ENCODE measurements at regions not wholly inside any gene's neighbourhood (a gene's known extent, or its start where the extent isn't known, plus 50 kb on each side); places are given as distances from the start of the nearest gene placed in this dataset.

DNA sequence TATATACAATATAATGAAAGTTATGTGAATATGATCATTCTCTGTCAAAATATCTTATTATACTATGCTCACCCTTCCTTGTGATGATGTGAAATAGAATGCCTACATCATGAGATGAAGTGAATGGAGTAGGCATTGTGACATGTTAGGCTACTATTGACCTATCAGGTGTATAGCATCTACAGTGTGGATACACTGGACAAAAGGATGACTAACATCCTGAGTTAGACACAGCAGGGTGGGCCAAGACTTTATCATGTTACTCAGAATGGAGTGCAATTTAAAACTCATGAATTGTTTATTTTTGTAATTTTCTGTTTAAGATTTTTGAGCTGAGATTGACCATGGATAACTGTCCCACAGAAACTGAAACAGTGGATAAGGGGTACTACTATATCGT is 53.4 kb upstream of the NAV3 start:
- no peak for DNase-seq (ENCODE audit: low read depth in 2 of 2)

DNA sequence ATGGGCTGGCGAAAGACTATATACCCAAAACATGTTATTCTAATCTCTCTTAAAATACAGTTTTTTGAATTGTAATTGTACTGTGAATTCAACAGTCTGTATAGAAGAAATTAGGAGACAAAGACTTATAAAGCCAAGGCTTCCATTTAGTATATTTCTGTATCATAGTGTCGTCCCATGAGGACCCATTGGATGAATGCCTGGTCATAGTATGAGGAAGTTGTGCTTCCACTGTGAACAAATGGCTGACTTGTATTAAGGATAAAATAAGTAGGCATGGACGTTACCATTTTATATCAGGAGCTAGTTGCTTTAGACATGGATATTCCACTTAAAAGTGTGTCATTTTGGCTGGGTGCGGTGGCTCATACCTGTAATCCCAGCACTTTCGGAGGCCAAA is 55.9 kb upstream of the NAV3 start:
- DNase-seq (ENCODE audit: low read depth in 2 of 2) = no peak

DNA sequence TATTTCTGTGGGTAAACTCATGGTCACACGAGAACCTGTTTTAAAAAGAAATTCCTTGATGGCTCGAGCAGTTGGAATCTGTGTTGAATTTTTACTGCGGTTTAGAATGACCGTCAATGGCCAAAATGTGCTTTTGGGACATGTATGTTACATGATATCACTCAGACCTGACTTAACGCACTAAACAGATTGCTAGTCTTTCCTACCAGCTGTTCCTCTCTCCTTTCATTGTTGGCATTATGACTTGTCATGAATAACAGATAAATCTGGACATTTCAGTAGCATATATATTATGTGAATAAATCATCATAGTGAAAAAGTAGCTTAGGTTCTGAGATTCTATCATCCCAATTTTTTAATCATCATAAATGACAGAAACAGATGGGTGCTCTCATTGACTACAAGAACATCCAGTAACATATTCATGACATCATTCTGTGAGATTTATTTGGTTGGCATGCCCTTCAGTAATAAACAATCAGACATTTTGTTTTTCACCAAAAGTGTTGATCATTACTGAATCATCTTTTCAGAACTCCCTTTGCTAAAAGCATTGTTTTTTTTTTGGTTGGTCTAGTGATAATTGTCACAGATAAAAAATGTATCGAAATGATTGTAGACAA is 57.9 kb upstream of the NAV3 start:
- no peak for DNase-seq (ENCODE audit: low read depth in 2 of 2)

DNA sequence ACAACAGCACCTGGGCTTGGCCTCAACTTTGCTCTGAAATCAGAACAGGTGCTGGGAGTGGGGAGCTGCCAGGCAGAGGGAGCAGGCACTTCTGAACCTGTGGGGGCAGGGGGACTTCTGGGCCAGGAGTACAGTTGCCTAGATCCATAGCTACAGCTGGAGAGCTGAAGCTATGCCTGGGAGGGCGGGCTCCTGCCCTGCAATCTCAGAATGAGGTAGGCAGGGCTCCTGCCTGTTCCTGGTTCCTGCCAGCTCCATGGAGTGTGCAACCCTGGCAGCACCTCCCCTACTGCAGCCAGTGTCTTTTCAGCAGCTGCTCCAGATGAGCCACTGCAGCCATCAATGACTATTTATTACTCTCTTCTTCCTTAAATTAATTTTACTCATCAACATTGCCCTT is 62.1 kb upstream of the NAV3 start:
- no peak for DNase-seq (ENCODE audit: low read depth in 2 of 2)

DNA sequence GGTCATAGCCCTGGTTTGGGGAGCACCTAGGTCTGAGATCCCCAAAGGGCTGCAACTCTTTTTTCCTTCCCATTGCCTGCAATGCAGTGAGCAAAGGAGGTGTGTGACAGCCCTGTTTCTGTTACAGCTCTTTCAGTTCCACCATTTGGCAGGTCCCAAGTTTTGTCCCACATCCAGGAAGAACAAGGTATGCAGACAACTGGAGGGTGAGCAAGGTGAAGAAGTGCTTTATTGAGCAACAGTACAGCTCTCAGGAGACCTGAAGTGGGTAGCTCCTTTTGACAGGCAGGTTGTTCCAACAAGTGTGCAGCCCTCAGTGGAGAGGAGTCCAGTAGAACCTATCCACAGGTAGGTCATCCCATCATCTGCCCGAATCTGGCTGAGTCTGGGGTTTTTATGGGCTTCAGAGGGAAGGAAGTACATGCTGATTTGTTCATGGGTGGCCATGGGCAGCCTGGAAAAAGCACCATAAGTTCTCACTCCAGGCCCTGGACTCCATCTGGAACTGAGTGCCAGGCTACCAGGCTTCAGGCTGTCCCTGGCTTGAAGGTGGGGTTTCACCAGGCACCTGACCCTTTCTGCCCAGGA is 62.8 kb upstream of the NAV3 start:
- no peak for DNase-seq (ENCODE audit: low read depth in 2 of 2)

DNA sequence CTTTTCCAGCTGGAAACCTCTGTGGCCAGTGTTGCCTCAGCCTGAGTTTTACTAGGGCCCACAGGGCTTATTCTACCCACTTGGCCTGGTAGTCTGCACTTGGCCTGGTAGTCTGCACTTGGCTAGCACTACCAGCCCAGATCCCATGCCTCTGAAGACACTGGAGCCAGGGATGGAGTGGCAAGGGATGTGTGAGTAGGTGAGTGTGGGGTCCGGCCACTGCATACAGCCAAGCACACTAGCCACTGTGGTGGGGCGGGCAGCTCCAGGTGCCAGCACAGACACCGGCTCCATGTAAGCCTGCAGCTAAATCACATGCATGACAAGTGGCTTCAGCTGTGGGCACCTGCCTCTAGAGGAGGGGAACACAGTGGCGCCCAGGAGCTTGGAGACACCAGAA is 63.4 kb upstream of the NAV3 start:
- no peak for DNase-seq (ENCODE audit: low read depth in 2 of 2)

DNA sequence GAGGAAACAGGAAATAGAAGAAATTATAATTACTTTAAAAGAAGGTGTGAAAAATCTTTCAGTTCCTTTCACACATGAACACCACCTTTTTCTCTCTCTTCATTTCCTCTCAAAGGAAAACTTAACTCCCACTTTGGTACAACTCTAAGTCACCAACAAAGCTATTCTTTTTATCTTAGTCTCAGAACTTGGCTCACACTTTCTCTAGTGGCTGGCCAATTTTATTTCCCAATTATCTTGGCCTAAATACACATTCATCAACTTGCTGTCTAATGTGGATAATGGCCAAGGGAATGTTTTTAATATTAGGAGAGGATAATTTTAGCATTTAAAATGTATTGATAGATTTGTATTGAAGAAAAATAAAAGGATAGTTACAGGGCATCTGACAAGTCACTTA is 64.5 kb upstream of the NAV3 start:
- DNase-seq (ENCODE audit: low read depth in 2 of 2) = no peak

DNA sequence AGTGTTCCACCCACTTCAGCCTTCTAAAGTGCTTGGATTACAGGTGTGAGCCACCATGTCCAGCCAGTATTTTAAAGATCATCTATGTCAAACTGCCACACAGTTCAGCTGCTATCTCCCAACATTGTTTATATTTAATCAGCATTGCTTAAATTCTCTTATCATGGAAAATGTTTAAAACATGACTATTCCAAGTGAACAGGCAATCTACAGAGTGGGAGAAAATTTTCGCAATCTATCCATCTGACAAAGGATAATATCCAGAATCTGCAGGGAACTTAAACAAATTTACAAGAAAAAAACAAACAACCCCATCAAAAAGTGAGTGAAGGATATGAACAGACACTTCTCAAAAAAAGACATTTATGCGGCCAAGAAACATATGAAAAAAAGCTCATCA is 69.4 kb upstream of the NAV3 start:
- DNase-seq (ENCODE audit: low read depth in 2 of 2) = no peak

DNA sequence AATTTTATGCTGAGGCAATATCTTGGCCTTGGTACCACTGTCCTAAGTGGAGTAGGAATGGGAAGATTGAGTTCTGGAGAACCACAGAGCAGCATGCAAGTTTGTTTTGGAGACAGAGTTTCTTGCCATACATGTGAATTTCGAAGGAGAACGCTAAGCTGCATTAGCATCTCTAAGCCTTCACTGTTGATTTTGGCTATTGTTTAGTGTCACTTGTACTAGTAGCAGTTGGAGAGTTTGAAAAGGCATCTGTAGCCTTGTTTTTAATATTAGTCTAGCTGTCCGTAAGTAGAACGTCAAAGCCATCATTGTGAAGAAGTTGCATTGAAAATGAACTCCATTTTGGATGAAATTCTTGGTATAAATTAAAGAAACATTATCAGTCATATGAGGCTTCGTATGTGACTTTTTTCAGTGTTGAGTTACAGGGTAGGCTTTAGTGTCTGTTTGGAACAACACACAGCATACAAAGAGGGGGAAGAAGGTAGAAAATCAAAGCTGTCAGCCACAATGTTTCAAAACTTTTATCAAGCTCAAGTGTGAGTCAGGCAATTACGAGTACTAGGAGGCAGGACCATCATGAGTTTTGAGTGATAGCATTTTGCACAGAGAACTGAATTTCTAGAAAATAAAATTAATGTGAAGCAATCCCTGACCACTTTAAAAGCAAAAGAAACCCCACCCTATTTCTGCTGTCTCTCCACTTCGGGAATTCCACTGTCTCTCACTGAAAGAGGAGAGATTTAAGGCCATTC is 70.2 kb upstream of the NAV3 start:
- DNase-seq (ENCODE audit: low read depth in 2 of 2) = no peak

DNA sequence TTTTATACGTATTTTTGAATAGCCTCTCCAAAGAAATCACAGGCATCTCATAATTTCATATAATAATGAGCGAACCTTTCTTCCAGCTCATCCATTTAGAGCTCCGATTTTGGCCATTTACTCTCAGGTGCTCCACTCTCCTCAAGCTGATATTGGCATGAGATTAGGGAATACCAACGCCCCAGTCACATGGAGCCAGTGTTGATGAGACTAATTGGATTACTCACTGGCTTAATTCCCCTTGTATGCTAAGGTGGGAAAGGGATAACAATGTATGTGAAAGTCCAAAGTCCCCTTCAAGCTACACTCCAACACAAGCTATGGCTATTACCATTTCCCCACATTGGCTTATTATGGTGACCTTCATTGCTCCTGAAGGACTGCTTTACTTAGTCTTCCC is 76.6 kb upstream of the NAV3 start:
- DNase-seq (ENCODE audit: low read depth in 2 of 2) = no peak

DNA sequence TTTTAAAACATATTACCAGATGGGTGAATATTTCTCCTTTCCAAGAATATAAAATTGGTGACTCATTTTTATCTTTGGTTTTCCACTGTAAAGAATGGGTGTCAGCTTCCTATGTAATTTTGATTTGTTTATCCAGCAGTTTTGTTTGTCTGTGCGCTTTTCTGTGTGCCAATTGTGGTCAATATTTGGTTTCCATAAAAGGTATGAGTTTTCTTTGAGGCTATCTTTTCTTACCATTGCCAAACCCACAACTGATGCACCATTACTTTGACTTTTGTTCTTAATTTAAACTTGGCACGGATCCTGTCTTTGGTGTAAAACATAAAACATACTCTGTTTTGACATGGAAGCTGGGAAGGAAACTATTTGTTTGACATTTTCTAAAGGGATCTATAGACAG is 78.8 kb upstream of the NAV3 start:
- DNase-seq (ENCODE audit: low read depth in 2 of 2) = no peak

DNA sequence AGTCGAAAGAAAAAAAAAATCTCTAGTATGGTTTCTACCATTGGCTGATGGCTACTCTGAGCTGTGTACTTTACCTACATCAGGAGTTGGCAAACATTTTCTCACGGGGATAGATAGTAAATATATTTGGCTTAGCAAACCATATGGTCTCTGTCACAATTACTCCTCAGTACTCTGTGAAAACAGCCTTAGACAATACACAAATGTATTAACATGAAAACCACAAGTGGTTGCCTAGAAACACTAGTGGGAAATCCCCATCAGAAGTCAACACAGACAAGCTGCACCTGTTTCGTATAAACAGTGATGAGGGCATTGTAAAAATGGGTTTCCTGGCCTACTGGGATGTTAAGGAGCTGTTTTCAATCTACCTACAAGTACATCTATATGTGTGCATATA is 84.6 kb upstream of the NAV3 start:
- DNase-seq (ENCODE audit: low read depth in 2 of 2) = no peak

DNA sequence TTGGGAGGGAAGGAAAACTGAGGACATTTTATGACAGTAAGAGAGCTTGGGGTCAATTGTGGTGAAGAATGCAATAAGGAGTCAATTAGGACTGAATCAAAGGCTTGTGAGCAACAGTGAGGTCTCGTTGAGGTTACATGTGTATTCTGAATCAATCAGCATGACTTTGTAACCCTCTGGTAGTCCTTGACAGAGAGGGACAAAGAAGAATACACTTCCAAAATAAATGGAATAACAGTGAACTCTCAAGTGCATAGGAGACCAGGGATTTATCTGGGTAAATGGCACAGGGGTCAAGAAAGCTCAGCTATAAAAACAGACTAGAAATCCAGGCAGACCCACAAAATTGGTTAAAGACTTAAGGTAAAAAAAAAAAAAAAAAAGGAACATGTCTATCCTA is 85.1 kb upstream of the NAV3 start:
- DNase-seq (ENCODE audit: low read depth in 2 of 2) = no peak

DNA sequence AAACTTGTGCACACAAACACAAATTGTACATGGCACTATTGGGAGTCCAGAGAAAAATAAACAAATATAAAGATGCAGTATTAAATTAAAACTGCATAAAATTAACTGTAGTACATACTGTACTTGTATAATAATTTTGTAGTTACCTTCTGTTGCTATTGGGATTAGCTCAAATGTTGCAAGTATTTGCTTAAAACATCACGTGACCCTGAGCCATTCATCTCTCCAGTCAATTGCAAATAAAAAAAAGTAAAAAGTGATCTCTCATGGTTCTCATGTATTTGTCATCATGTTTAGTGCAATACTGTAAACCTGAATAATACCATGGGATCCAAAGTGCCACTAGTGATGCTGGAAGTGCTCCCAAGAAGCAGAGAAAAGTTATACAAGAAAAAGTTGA is 88.1 kb upstream of the NAV3 start:
- no peak for DNase-seq (ENCODE audit: low read depth in 2 of 2)

DNA sequence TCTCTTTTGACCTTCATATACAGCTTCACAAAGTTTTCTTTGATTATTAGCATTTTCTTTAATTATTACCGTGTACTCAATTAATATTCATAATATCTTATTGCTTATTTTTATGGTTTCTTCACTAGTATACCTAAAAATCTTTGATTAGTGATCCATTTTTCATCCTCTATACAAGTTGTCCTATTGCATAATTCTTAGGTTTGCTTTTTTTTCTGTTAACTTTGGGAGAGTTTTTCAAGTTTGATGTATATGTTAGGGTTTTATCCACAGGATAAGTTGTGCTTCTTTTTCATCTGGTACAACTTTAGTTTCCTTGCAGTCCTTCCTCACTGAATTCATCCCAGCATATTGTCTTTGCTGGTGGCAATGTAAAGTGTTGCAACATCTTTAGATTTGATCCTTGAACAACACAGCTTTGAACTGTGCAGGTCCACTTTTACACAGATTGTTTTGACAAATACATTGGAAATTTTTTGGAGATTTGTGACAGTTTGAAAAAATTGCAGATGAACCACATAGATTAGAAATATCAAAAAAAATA is 88.6 kb upstream of the NAV3 start:
- no peak for DNase-seq (ENCODE audit: low read depth in 2 of 2)

DNA sequence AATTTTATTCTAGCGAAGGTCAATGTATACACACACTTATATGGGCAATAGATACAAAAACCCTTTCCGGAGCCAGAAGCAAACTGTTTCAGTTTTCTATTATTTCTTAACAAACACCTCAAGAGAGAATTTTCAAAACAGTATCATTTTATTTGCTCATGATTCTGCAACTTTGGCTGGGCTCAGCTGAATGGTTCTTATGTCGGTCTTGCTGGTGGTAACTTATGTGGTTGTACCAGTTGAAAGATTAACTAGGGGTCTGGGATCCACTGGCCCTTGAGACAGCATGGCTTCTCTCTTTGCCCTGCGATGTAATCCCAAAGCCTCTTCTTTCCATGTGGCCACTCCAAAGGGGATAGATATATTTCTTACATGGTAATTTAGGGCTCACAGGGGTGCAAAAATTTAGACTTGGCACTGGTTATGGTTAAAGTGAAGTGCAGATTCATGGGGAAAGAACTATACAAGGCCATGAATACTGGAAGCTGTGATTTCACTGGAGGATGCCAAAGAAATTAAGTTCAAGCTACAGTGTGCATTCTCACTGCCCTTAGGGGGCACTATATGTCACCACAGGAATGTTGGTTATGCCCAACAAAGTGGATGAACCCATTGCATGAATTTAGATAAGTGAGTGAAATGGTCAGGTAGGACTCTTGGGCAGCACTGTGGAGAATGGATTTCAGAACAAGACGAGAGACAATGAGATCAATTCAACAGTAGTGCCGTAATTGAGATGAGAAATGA is 94.3 kb upstream of the NAV3 start:
- no peak for DNase-seq (ENCODE audit: low read depth in 2 of 2)

DNA sequence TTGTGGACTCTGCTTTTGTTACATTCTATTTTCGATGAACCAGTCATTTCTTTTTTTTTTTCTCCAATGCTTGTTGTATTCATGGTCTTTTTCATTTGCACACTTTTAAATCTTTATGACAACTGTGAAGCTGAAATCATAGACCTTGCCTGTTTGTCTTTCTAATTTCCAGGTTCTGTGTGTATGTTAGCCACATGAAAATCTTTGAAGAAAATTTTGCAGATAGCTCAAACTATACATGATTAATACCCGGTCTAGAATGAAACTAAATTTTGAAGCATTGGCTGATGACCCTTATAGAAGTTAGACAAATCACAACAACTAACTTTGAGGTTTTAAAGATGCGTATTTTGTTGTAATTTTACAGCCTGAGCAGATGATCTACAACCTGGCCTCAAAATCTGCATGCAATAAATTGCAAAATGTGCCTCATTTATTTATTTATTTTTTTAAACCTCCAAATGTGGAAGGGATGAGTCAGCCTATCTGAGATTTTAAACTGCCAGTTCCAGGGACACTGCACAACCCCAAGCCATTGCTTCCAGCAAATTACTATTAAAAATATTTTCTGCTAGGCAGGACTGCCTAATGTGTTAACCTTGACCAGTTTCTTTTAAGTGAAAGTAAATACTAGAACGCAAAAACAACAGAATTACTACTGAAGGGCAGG is 96.3 kb upstream of the NAV3 start:
- no peak for DNase-seq (ENCODE audit: low read depth in 2 of 2)

DNA sequence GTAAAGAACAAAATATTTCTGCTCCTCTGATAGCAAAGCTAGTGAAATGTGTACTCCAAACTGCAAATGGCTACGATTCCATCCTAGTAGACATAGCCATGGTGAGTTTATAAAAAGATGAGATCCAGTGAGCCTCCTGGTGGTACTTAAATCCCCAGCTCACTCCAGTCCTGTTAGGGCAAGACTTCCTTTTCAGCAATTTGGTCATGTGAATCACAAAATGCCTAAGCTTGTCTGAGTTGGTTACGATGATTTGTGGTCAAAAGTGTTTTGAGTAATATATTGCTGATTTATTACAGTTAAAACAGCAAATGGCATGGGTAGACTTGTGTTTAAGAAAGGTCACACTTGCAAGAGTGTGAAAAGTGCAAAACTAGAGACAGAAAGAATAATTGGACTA is 102.7 kb upstream of the NAV3 start:
- no peak for DNase-seq (ENCODE audit: low read depth in 2 of 2)

DNA sequence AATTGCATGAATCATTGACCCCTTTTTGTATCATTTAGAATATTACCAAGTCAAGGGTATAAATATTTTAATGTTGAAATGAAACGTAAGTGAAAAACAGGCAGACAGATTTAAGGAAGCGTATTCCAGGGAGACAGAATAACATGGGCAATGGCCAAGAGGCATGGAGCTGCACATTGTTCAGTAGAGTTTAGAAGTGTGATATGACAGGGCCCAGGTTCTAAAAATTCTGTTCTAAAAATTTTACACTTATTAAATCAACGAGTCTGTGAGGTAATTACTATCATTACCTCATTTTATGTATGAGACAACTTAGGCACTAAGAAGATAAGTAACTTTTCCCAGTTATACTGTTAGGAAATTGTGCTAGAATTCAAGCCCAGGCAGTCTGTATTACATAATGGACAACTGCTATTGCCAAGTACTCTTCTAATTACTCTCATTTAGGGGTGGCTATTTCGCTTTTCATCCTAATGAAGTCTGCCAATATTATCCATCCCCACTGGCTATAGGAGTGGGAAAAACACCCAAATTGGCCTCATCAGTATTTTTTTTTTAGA is 103.2 kb upstream of the NAV3 start:
- no peak for DNase-seq (ENCODE audit: low read depth in 2 of 2)

DNA sequence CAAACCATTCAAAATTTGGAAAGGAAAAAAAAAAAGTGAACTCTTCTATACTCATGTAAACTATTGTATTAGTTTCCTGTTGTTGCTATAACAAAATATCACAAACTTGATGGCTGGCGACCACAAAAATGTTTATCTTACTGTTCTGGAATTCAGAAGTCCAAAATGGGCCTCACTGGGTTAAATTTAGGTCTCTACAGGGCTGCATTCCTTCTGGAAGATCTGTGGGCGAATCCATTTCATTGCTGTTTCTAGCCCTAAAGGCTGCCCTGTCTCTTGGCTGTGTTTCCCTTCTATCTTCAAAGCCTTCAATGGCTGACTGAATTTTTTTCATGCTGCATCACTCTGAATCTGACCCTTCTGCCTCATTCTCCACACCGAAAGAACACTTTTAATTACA is 105.1 kb upstream of the NAV3 start:
- DNase-seq (ENCODE audit: low read depth in 2 of 2) = no peak

DNA sequence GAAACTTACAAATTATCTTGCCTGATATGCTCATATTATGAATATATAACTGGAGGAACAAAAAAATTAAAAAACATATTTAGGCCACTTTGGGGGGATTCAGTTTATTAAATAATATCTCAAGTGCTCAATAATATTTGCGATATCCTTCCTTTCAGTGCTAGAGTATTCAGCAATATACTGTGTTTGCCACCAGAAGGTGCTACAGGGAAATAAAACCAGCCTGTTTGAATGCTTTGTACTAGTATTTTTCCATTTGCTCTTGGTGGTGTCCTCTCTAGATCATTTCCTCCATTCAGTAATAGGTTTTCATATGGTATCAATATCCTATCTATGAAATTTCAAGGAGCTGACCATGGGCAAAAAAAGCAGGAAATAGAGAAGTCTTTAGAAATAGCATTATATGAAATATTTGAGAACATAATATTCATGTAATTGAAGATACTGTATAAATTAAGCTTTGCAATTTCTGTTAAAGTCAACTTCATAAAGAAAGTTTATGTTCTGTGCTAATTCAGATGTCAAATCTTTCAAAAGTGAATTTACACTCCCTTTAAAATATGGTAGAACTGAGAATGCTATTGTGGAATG is 106.2 kb upstream of the NAV3 start:
- DNase-seq (ENCODE audit: low read depth in 2 of 2) = no peak
